MM.1S (cell line): ENCODE measurements at regions not wholly inside any gene's neighbourhood (a gene's known extent, or its start where the extent isn't known, plus 50 kb on each side); places are given as distances from the start of the nearest gene placed in this dataset.

Source experiments
- DNase-seq: peaks from one replicate; pipeline ENCODE4 v3.0.0-alpha.2; 2015
- H2AFZ ChIP-seq: fragments of 300-600 bp; sonication (generic); 2 replicates; pipeline ENCODE4 v1.6.0; 2016; ENCODE audit warnings: antibody characterized with exemption, low read length
- H3F3A ChIP-seq: fragments of 300-600 bp; sonication (generic); 2 replicates; pipeline ENCODE4 v1.6.1; 2016; ENCODE audit warnings: mild to moderate bottlenecking, antibody characterized with exemption, low read length, moderate library complexity, mixed read lengths; ENCODE audit not compliant: insufficient read depth
- H3K27ac ChIP-seq: fragments of 300-600 bp; sonication (generic); 2 replicates; pipeline ENCODE4 v1.5.1; 2016; ENCODE audit warnings: mild to moderate bottlenecking, low read length
- H3K27me3 ChIP-seq: fragments of 300-600 bp; sonication (generic); replicated peaks from 2 replicates; pipeline ENCODE4 v1.6.0; 2016; ENCODE audit warnings: low read length; ENCODE audit not compliant: insufficient read depth
- H3K36me3 ChIP-seq: fragments of 300-600 bp; sonication (generic); replicated peaks from 2 replicates; pipeline ENCODE4 v1.6.1; 2016; ENCODE audit warnings: mild to moderate bottlenecking, low read length, mixed read lengths; ENCODE audit not compliant: insufficient read depth
- H3K4me1 ChIP-seq: fragments of 300-600 bp; sonication (generic); 2 replicates; pipeline ENCODE4 v1.6.1; 2016; ENCODE audit warnings: low read length, mixed read lengths
- H3K4me2 ChIP-seq: fragments of 300-600 bp; sonication (generic); 2 replicates; pipeline ENCODE4 v1.6.0; 2016; ENCODE audit warnings: low read depth, low read length
- H3K4me3 ChIP-seq: fragments of 300-600 bp; sonication (generic); 2 replicates; pipeline ENCODE4 v1.5.1; 2016; ENCODE audit warnings: low read length, mixed read lengths
- H3K79me2 ChIP-seq: fragments of 300-600 bp; sonication (generic); 2 replicates; pipeline ENCODE4 v1.6.1; 2016; ENCODE audit warnings: mixed run types, low read length, mixed read lengths
- H3K9ac ChIP-seq: fragments of 300-600 bp; sonication (generic); 2 replicates; pipeline ENCODE4 v1.6.1; 2016; ENCODE audit warnings: low read length, mixed read lengths
- H3K9me2 ChIP-seq: fragments of 300-600 bp; sonication (generic); replicated peaks from 2 replicates; pipeline ENCODE4 v1.6.1; 2016; ENCODE audit warnings: mild to moderate bottlenecking, low read length, mixed read lengths; ENCODE audit not compliant: insufficient read depth
- H3K9me3 ChIP-seq: fragments of 300-600 bp; sonication (generic); replicated peaks from 2 replicates; pipeline ENCODE4 v1.6.1; 2016; ENCODE audit warnings: mild to moderate bottlenecking, low read length, mixed read lengths; ENCODE audit not compliant: insufficient read depth
- H4K20me1 ChIP-seq: fragments of 300-600 bp; sonication (generic); 2 replicates; pipeline ENCODE4 v1.6.1; 2016; ENCODE audit warnings: mild to moderate bottlenecking, low read length, moderate library complexity, mixed read lengths; ENCODE audit not compliant: insufficient read depth
- EZH2 ChIP-seq: fragments of 300-600 bp; sonication (generic); optimal IDR thresholded peaks from 2 replicates; pipeline ENCODE3; 2017; ENCODE audit warnings: low read depth, mild to moderate bottlenecking, antibody characterized with exemption, low read length, mixed read lengths
- EZH2phosphoT487 ChIP-seq: fragments of 300-600 bp; sonication (generic); IDR thresholded peaks from 2 replicates; pipeline ENCODE4 v1.6.1; 2018; ENCODE audit warnings: antibody characterized with exemption, low read length
- TF ChIP-seq, protein P1 (sequence below): fragments of 300-600 bp; sonication (generic); IDR thresholded peaks from 2 replicates; pipeline ENCODE4 v1.5.1; 2016; ENCODE audit warnings: antibody characterized with exemption, low read length, mixed read lengths

DNA sequence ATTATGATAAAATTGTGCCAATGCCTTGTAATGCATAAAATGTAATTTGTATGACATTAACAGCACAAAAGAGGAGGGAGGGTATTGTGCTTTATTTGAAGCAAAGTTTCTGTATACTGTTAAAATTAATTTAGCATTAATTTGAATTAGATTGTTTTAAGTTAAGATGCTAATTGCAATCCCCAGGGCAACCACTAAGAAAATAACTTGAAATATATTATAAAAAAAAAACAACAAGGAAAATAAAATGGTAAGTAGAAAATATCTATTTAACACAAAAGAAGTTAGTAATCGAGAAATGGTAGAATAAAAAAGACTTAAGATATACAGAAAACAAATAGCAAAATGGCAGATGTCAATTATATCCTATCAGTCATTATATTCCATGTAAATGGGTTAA lies 131.4 kb upstream of the KAZN start:
- Histone ChIP-seq H3K9me2 (no peaks in the 10 kb centered on the region), H3K27ac (no peak overlapping the region), H3K4me3 (no peak overlapping the region), H4K20me1 (no peaks in the 10 kb centered on the region), H3K9me3 (no peaks in the 10 kb centered on the region), H3K4me2 (no peak overlapping the region), H3K79me2 (no peaks in the 10 kb centered on the region), H3K27me3 (no peaks in the 10 kb centered on the region), H3K36me3 (no peaks in the 10 kb centered on the region), H2AFZ (no peak overlapping the region), H3K4me1 (no peaks in the 10 kb centered on the region), H3K9ac (no peak overlapping the region), H3F3A (no peaks in the 10 kb centered on the region)
- no peak for DNase-seq
- TF ChIP-seq EZH2phosphoT487 (no peak), EZH2 (no peak)
- TF ChIP-seq, protein P1, sequence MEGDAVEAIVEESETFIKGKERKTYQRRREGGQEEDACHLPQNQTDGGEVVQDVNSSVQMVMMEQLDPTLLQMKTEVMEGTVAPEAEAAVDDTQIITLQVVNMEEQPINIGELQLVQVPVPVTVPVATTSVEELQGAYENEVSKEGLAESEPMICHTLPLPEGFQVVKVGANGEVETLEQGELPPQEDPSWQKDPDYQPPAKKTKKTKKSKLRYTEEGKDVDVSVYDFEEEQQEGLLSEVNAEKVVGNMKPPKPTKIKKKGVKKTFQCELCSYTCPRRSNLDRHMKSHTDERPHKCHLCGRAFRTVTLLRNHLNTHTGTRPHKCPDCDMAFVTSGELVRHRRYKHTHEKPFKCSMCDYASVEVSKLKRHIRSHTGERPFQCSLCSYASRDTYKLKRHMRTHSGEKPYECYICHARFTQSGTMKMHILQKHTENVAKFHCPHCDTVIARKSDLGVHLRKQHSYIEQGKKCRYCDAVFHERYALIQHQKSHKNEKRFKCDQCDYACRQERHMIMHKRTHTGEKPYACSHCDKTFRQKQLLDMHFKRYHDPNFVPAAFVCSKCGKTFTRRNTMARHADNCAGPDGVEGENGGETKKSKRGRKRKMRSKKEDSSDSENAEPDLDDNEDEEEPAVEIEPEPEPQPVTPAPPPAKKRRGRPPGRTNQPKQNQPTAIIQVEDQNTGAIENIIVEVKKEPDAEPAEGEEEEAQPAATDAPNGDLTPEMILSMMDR = no peak

DNA sequence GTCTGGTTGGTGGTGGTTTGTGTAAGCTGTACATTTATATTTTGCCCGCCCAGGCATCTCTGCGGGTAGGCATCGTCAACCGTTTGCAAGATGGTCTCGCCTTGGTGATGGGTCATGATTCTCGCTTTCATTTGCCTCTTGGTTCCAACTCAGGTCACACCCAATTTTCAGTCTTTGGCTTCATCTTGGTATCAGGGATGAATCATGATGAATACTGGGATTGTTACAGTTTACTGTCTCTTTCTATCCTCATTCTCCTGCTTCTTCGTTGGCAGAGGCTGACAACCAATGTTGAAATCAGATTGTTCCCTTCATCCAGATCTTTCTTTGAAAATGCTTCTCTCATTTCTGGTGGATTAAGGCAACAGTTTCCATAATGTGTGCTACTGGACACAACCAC lies 129.7 kb upstream of the KAZN start:
- H3K4me1 ChIP-seq = no peaks in the 10 kb centered on the region
- no peaks in the 10 kb centered on the region for H3K9me2 ChIP-seq
- no peaks in the 10 kb centered on the region for H3K36me3 ChIP-seq
- DNase-seq = no peak
- no peak for TF ChIP-seq EZH2
- TF ChIP-seq EZH2phosphoT487 = no peak
- TF ChIP-seq, protein P1 = no peak
- H3K4me2 ChIP-seq = no peak overlapping the region
- no peaks in the 10 kb centered on the region for H3K9me3 ChIP-seq
- H3K9ac ChIP-seq = no peak overlapping the region
- H3K27me3 ChIP-seq = no peaks in the 10 kb centered on the region
- H4K20me1 ChIP-seq = no peaks in the 10 kb centered on the region
- no peak overlapping the region for H3K4me3 ChIP-seq
- no peak overlapping the region for H2AFZ ChIP-seq
- H3K27ac ChIP-seq = no peak overlapping the region
- H3F3A ChIP-seq = no peaks in the 10 kb centered on the region
- H3K79me2 ChIP-seq = no peaks in the 10 kb centered on the region

DNA sequence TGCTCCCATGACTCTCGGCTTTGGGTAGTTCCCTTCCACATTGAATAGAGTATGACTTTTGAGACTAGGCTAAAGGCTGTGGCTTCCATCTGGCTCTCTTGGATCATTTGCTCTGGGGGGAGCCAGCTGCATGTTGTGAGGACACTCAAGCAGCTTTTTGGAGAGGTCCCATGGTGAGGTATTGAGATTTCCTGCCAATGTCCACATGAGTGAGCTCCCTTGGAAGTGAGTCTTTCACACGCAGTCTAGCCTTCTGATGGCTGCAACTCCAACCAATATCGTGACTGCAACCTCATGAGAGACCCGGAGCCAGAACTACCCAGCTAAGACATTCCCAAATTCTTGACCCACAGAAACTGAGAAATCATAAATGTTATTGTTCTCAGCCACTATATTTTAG lies 127.7 kb upstream of the KAZN start:
- no peak for DNase-seq
- Histone ChIP-seq H3K4me3 (no peak overlapping the region), H3K9me3 (no peaks in the 10 kb centered on the region), H3K27ac (no peak overlapping the region), H3K36me3 (no peaks in the 10 kb centered on the region), H3K4me1 (no peaks in the 10 kb centered on the region), H3K79me2 (no peaks in the 10 kb centered on the region), H4K20me1 (no peaks in the 10 kb centered on the region), H3F3A (no peaks in the 10 kb centered on the region), H2AFZ (no peak overlapping the region), H3K9ac (no peak overlapping the region), H3K4me2 (no peak overlapping the region), H3K9me2 (no peaks in the 10 kb centered on the region), H3K27me3 (no peaks in the 10 kb centered on the region)
- TF ChIP-seq, protein P1 = no peak
- TF ChIP-seq EZH2phosphoT487 (no peak), EZH2 (no peak)

DNA sequence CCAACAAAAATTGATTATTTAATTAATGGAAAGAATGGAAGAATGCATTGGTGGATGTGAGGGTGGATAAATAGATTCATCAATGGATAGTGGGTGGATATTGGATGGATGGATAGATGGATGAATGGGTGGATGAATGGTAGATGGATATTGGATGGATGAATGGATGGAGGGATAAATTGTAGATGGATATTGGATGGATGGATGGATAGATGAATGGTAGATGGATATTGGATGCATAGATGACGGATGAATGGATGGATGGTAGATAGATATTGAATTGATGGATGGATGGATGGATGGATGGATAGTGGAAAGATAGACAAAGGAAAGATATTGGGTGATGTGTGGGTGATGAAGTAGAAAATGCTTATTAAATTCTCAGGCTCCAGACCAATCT lies 123.6 kb upstream of the KAZN start:
- Histone ChIP-seq H3K4me3 (no peak overlapping the region), H3F3A (no peaks in the 10 kb centered on the region)
- TF ChIP-seq, protein P1 = no peak
- TF ChIP-seq EZH2 (no peak), EZH2phosphoT487 (no peak)

More for the DNA sequence above, 123.6 kb upstream of the KAZN start:
- no peak overlapping the region for H2AFZ ChIP-seq
- no peak overlapping the region for H3K9ac ChIP-seq
- no peak for DNase-seq
- H3K36me3 ChIP-seq = no peaks in the 10 kb centered on the region
- no peaks in the 10 kb centered on the region for H3K9me3 ChIP-seq
- H3K4me2 ChIP-seq = no peak overlapping the region
- no peaks in the 10 kb centered on the region for H3K79me2 ChIP-seq
- H3K4me1 ChIP-seq = no peaks in the 10 kb centered on the region
- no peaks in the 10 kb centered on the region for H3K27me3 ChIP-seq
- H3K9me2 ChIP-seq = no peaks in the 10 kb centered on the region
- H4K20me1 ChIP-seq = no peaks in the 10 kb centered on the region
- H3K27ac ChIP-seq = no peak overlapping the region
